ENCODE measurements at regions not wholly inside any gene's neighbourhood (a gene's known extent, or its start where the extent isn't known, plus 50 kb on each side); places are given as distances from the start of the nearest gene placed in this dataset.

GRCh38 chr2:191567206-191567605 lies 110.7 kb upstream of the NABP1 start:
- CTCF ChIA-PET: interaction anchor here (0.7 to 2.5 kb wide), 18 partner anchors 12 to 595 kb away, joined by 3 to 44 read pairs (median 5); partner anchors contain the start of gene NABP1
- POLR2A ChIA-PET: interaction anchor here (0.6 kb wide), 1 partner anchor 1175 kb away, joined by 3 read pairs; no protein-coding TSS in a partner anchor
- dilution Hi-C loops (cut with MboI; ENCODE audit: extremely low pct_ligation_motif_present, low sequenced_read_pairs): loop anchor here (25.0 kb wide), 1 partner anchor 145 kb away; no protein-coding TSS in a partner anchor
- no peak for DNase-seq (ENCODE audit: low read depth, low spot score)
- Histone ChIP-seq H3K9ac (replicated peaks; ENCODE audit: extremely low read depth, insufficient read depth, low read length) (no peak overlapping the region), H3K9me1 (replicated peaks; ENCODE audit: control insufficient read depth, extremely low read depth, insufficient read depth, low read length) (no peaks in the 10 kb centered on the region), H3K4me3 (replicated peaks in 1 of 3; ENCODE audit: insufficient read depth in 1 of 3, low read depth in 1 of 3, low read length in 3 of 3) (no peak overlapping the region), H3K36me3 (ENCODE audit: control insufficient read depth in 2 of 2, extremely low read depth in 1 of 2, insufficient read depth in 2 of 2, low read length in 2 of 2) (no peaks in the 10 kb centered on the region), H3K27me3 (ENCODE audit: control insufficient read depth in 2 of 2, insufficient read depth in 2 of 2, low read length in 2 of 2) (peaks cover 4 to 14% of the 10 kb centered on the region in 2 experiments), H4K20me1 (replicated peaks; ENCODE audit: control insufficient read depth, extremely low read depth, insufficient read depth, low read length) (no peaks in the 10 kb centered on the region), H2AFZ (ENCODE audit: low read depth, low read length) (no peak overlapping the region), H3K4me1 (ENCODE audit: control insufficient read depth, extremely low read depth, insufficient read depth, low read length) (peaks cover 3% of the 10 kb centered on the region), H3K27ac (ENCODE audit: insufficient read depth, low read depth, low read length) (no peak overlapping the region), H3K9me3 (replicated peaks; ENCODE audit: control insufficient read depth, insufficient read depth, low read length) (no peaks in the 10 kb centered on the region), H3K79me2 (ENCODE audit: control insufficient read depth, insufficient read depth, low read length) (no peaks in the 10 kb centered on the region), H3K4me2 (ENCODE audit: insufficient read depth, low read length) (no peak overlapping the region)
- intact Hi-C loops (cut with micrococcal nuclease): no loop called here
- TF ChIP-seq POLR2AphosphoS5 (IDR thresholded peaks at IDR 0.05; ENCODE audit: insufficient read depth, low read depth, low read length): no peak
- TF ChIP-seq EZH2 (IDR thresholded peaks at IDR 0.05; ENCODE audit: borderline replicate concordance, low read depth, low read length, severe bottlenecking): no peak
- no peak for TF ChIP-seq MYC (IDR thresholded peaks at IDR 0.05; ENCODE audit: low read depth, low read length)
- FAIRE-seq: no peak
- no TSS peak for BruUV-seq (replicated peaks)

GRCh38 chr2:191569025-191569424 lies 108.9 kb upstream of the NABP1 start:
- FAIRE-seq (no peak), DNase-seq (ENCODE audit: low read depth, low spot score) (no peak)
- CTCF ChIA-PET: interaction anchor here (0.8 to 1.7 kb wide), 12 partner anchors 9 to 243 kb away, joined by 3 to 18 read pairs (median 5); no protein-coding TSS in a partner anchor
- Histone ChIP-seq H3K4me2 (ENCODE audit: insufficient read depth, low read length) (no peak overlapping the region), H4K20me1 (replicated peaks; ENCODE audit: control insufficient read depth, extremely low read depth, insufficient read depth, low read length) (no peaks in the 10 kb centered on the region), H3K79me2 (ENCODE audit: control insufficient read depth, insufficient read depth, low read length) (no peaks in the 10 kb centered on the region), H3K9ac (replicated peaks; ENCODE audit: extremely low read depth, insufficient read depth, low read length) (no peak overlapping the region), H3K27me3 (ENCODE audit: control insufficient read depth in 2 of 2, insufficient read depth in 2 of 2, low read length in 2 of 2) (peaks cover 2 to 4% of the 10 kb centered on the region in 2 experiments), H3K36me3 (ENCODE audit: control insufficient read depth in 2 of 2, extremely low read depth in 1 of 2, insufficient read depth in 2 of 2, low read length in 2 of 2) (no peaks in the 10 kb centered on the region), H3K27ac (ENCODE audit: insufficient read depth, low read depth, low read length) (no peak overlapping the region), H2AFZ (ENCODE audit: low read depth, low read length) (no peak overlapping the region), H3K9me1 (replicated peaks; ENCODE audit: control insufficient read depth, extremely low read depth, insufficient read depth, low read length) (no peaks in the 10 kb centered on the region), H3K4me3 (replicated peaks in 1 of 3; ENCODE audit: insufficient read depth in 1 of 3, low read depth in 1 of 3, low read length in 3 of 3) (no peak overlapping the region), H3K4me1 (ENCODE audit: control insufficient read depth, extremely low read depth, insufficient read depth, low read length) (peaks cover 3% of the 10 kb centered on the region), H3K9me3 (replicated peaks; ENCODE audit: control insufficient read depth, insufficient read depth, low read length) (no peaks in the 10 kb centered on the region)
- no TSS peak for BruUV-seq (replicated peaks)
- POLR2A ChIA-PET: interaction anchor here (2.3 kb wide), 1 partner anchor 108 kb away, joined by 10 read pairs; the partner anchor contains the start of gene NABP1
- dilution Hi-C loops (cut with MboI; ENCODE audit: extremely low pct_ligation_motif_present, low sequenced_read_pairs) (loop anchor here (25.0 kb wide), 1 partner anchor 143 kb away; no protein-coding TSS in a partner anchor), intact Hi-C loops (cut with micrococcal nuclease) (no loop called here)
- TF ChIP-seq EZH2 (IDR thresholded peaks at IDR 0.05; ENCODE audit: borderline replicate concordance, low read depth, low read length, severe bottlenecking) (no peak), MAX (IDR thresholded peaks at IDR 0.05; ENCODE audit: insufficient read depth, insufficient read length) (no peak), CTCF (IDR thresholded peaks at IDR 0.05; ENCODE audit: extremely low read depth in 1 of 2, insufficient read depth in 1 of 2, low read depth in 1 of 2, low read length in 2 of 2) (peak in 1 of 2 donors; percentile 5)

Measured in endothelial cell of umbilical vein (primary cell).